A673 (cell line): ENCODE measurements at regions not wholly inside any gene's neighbourhood (a gene's known extent, or its start where the extent isn't known, plus 50 kb on each side); places are given as distances from the start of the nearest gene placed in this dataset.

Experiments
- BruUV-seq: library from RNA; stranded (reverse); fragments of 400-500 nt; replicated peaks from 2 replicates; lab custom pipeline; 2021; lab: Mats Ljungman, UMichigan
- CTCF ChIA-PET: fragments of 300-600 bp; sonication (Branson Sonifier 250); formaldehyde crosslinking; loops from one replicate; lab custom pipeline; 2022; ENCODE audit warnings: antibody characterized with exemption; lab: Charles Lee
- POLR2A ChIA-PET: fragments of 300-600 bp; sonication (Branson Sonifier 250); formaldehyde crosslinking; loops from one replicate; lab custom pipeline; 2022; ENCODE audit warnings: antibody characterized with exemption; ENCODE audit not compliant: low non-redundant PET; lab: Charles Lee
- DNase-seq: peaks from one replicate; pipeline ENCODE4 v3.0.0-alpha.2; 2015; ENCODE audit warnings: low spot score
- H3K27ac ChIP-seq: fragments of 200-600 bp; sonication (generic); 2 replicates; pipeline ENCODE4 v1.5.1; 2016; ENCODE audit warnings: mixed run types, low read depth, mild to moderate bottlenecking, mixed read lengths, antibody characterized with exemption, low read length; ENCODE audit not compliant: poor library complexity, severe bottlenecking
- H3K27me3 ChIP-seq: fragments of 200-600 bp; sonication (generic); replicated peaks from 2 replicates; pipeline ENCODE4 v1.6.1; 2017; ENCODE audit warnings: mixed run types, low read depth, mild to moderate bottlenecking, mixed read lengths, antibody characterized with exemption, low read length; ENCODE audit not compliant: insufficient read depth, poor library complexity
- H3K36me3 ChIP-seq: fragments of 200-600 bp; sonication (generic); 2 replicates; pipeline ENCODE4 v1.6.1; 2016; ENCODE audit warnings: mixed run types, mild to moderate bottlenecking, mixed read lengths, antibody characterized with exemption, low read length; ENCODE audit not compliant: insufficient read depth, poor library complexity, severe bottlenecking
- H3K4me1 ChIP-seq: fragments of 200-600 bp; sonication (generic); 2 replicates; pipeline ENCODE4 v1.6.1; 2017; ENCODE audit warnings: mixed run types, mild to moderate bottlenecking, mixed read lengths, antibody characterized with exemption, low read length; ENCODE audit not compliant: insufficient read depth, poor library complexity, severe bottlenecking
- H3K4me3 ChIP-seq: fragments of 200-600 bp; sonication (generic); 2 replicates; pipeline ENCODE4 v1.5.1; 2016; ENCODE audit warnings: low read depth, mixed run types, mild to moderate bottlenecking, mixed read lengths, low read length; ENCODE audit not compliant: poor library complexity, severe bottlenecking
- H3K9me3 ChIP-seq: fragments of 200-600 bp; sonication (generic); 2 replicates; pipeline ENCODE4 v1.6.1; 2016; ENCODE audit warnings: mixed run types, low read depth, mild to moderate bottlenecking, mixed read lengths, antibody characterized with exemption, low read length; ENCODE audit not compliant: poor library complexity, severe bottlenecking
- EZH2 ChIP-seq: fragments of 200-600 bp; sonication (generic); IDR thresholded peaks from 2 replicates; pipeline ENCODE4 v1.6.1; 2017; ENCODE audit warnings: borderline replicate concordance, low read depth, mild to moderate bottlenecking, mixed read lengths, antibody characterized with exemption, low read length; ENCODE audit not compliant: poor library complexity, severe bottlenecking
- intact Hi-C: fragments of 100-400 bp; cut with micrococcal nuclease; formaldehyde crosslinking; loops from one replicate; pipeline ENCODE4 v1.10.0; 2022; ENCODE audit not compliant: unreplicated experiment
- TF ChIP-seq, protein P1 (sequence below): fragments of 300-800, 200-600 bp; sonication (generic); conservative IDR thresholded peaks from 2 replicates; pipeline ENCODE4 v1.5.1; 2017; ENCODE audit warnings: low read depth, mild to moderate bottlenecking, antibody characterized with exemption, low read length, moderate library complexity, mixed read lengths

DNA sequence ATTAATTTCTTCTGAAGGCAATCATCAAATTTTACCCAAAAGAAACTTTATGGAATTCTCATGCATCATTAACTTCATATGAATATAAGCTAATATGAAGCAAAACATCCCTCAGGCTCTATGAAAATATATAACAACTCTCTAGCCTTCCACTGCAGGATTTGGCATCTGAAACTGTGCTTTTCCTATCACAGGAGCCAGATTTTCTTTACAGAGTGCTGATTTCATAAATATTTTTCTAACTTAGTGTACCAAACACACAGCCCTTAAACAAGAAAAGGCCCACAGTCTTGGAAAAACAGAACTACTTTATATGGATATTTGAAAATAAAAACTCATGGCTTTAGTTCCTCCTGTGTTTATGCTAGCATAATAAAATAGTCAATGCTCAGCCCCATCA is 559.5 kb upstream of the CHRM3 start:
- no peak for DNase-seq
- H3K4me1 ChIP-seq, result no peaks in the 10 kb centered on the region
- H3K4me3 ChIP-seq, result no peak overlapping the region
- no TSS peak for BruUV-seq
- ChIA-PET POLR2A (no interaction called here), CTCF (no interaction called here)
- intact Hi-C loops, result no loop called here
- no peaks in the 10 kb centered on the region for H3K9me3 ChIP-seq
- no peak overlapping the region for H3K27ac ChIP-seq
- no peak for TF ChIP-seq EZH2
- TF ChIP-seq, protein P1, sequence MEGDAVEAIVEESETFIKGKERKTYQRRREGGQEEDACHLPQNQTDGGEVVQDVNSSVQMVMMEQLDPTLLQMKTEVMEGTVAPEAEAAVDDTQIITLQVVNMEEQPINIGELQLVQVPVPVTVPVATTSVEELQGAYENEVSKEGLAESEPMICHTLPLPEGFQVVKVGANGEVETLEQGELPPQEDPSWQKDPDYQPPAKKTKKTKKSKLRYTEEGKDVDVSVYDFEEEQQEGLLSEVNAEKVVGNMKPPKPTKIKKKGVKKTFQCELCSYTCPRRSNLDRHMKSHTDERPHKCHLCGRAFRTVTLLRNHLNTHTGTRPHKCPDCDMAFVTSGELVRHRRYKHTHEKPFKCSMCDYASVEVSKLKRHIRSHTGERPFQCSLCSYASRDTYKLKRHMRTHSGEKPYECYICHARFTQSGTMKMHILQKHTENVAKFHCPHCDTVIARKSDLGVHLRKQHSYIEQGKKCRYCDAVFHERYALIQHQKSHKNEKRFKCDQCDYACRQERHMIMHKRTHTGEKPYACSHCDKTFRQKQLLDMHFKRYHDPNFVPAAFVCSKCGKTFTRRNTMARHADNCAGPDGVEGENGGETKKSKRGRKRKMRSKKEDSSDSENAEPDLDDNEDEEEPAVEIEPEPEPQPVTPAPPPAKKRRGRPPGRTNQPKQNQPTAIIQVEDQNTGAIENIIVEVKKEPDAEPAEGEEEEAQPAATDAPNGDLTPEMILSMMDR, result no peak
- H3K36me3 ChIP-seq, result no peaks in the 10 kb centered on the region
- H3K27me3 ChIP-seq, result no peaks in the 10 kb centered on the region

DNA sequence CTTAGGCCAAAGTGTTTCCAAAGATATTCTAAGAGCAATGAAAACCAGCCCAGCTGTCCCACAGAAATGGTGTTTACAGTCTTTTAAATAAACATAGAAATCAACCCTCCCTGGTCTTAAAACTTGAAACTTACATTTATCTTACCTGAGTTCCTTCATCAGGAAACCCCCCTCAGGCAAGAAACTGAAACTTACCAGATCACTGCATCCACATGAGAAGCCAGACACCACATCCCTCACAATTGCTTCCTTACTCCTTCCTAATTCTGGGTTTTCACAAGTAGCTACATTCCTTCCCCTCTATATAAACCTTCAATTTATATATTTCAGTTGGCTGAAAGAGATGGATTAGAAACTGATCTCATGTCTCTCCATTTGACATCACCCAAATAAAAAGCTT is 563.0 kb upstream of the CHRM3 start:
- no TSS peak for BruUV-seq
- H3K4me3 ChIP-seq, result no peak overlapping the region
- H3K27ac ChIP-seq, result no peak overlapping the region
- intact Hi-C loops, result no loop called here
- no peak for DNase-seq
- POLR2A ChIA-PET, result no interaction called here
- no peaks in the 10 kb centered on the region for H3K36me3 ChIP-seq
- H3K27me3 ChIP-seq, result no peaks in the 10 kb centered on the region
- H3K9me3 ChIP-seq, result no peaks in the 10 kb centered on the region
- TF ChIP-seq, protein P1, result no peak
- TF ChIP-seq EZH2, result no peak
- H3K4me1 ChIP-seq, result no peaks in the 10 kb centered on the region
- CTCF ChIA-PET, result no interaction called here

DNA sequence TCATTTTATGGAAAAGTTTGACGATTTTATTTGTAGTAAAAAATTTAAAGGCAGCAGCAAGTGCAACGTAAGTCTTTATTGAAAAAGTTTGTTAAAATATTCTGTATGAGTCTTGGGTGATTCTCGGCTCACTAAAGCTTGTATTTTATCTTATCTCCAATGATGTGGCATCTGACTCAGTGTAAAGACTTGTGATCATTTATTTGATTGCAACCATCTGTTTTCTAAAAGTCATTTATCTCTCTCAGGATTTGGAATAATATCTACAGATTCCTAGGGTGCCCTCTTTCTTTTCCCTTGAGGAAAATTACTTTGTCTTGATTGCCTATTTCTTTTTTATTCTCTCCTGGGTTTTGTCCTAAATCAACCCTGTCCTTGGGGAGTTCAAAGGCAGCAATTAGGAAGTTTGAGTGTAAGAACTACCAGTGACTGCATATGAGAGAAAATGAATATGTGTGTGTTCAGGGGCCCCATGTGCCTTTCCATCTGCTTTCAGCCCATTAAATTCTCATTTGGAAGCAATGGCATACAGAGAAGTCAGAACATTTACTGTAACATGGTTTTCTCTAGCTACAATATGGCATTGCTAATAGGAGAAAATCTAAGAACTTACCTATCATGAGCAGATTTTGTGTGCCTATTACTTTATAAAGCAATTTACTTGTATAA is 575.0 kb upstream of the CHRM3 start:
- no peaks in the 10 kb centered on the region for H3K27me3 ChIP-seq
- intact Hi-C loops, result no loop called here
- CTCF ChIA-PET, result no interaction called here
- H3K36me3 ChIP-seq, result no peaks in the 10 kb centered on the region
- no peak for DNase-seq
- BruUV-seq, result no TSS peak
- TF ChIP-seq, protein P1, result no peak
- H3K27ac ChIP-seq, result no peak overlapping the region
- H3K4me3 ChIP-seq, result no peak overlapping the region
- POLR2A ChIA-PET, result no interaction called here
- no peaks in the 10 kb centered on the region for H3K4me1 ChIP-seq
- H3K9me3 ChIP-seq, result no peaks in the 10 kb centered on the region
